NCI-H226 (cell line): ENCODE measurements at regions not wholly inside any gene's neighbourhood (a gene's known extent, or its start where the extent isn't known, plus 50 kb on each side); places are given as distances from the start of the nearest gene placed in this dataset.
"Not testable (repeated sequence)": the region's sequence is repeated elsewhere in the genome, so short reads cannot be mapped to it uniquely, and the experiment has no call there.

ENCODE experiments used
- DNase-seq: peaks from one replicate; pipeline ENCODE4 v3.0.0-alpha.2; 2015

DNA sequence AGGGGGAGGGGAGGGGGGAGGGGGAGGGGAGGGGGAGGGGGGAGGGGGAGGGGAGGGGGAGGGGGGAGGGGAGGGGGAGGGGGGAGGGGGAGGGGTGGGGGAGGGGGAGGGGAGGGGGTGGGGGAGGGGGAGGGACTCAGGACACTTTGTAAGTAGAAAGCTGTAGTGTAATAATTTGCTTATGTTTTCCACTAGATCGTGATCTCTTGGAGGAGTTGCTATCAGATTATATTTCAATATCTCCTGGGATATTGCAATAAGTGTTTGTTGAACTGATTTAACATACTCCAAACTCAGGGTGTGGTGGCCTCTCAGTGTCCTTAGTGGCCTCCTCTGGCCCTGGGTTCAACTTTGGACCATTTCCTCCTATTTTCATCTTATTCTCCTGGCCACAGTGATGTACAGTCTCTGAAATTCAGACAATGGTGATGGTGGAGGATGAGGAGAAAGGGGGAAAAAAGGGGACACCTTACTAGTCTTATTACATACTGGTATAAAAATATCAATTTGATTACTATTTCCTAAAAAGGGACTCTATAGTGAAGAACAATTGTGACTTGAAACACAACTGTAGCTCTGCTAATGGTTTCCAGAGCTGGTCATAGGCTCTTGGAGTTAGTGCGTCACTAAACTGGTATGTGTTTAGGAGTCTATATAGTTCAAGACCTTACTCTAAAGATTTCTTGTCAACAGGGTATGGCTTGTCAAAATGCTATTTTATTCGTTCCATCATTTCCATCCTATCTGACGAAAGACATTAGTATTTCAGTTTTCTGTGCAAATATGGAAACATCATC, 89.6 kb downstream of the DDX1 start:
- DNase-seq, result no peak

DNA sequence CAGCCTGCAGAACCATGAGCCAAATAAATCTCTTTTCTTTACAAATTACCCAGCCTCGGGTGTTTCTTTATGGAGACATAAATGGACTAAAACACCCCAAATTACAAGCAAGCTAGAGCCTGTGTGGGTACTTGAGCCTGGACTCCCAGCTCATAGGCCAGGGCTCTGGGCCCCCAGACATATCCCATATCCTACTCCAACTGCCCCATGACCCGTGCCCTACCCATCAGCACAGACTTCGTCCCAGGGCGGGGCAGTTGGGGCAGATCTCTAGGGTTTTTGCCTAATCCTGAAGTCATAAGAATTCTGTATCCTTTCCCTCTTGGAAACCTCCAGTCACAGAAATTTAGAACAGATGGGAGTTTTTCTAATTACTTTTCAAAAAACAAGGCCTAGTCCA, 90.7 kb downstream of the DDX1 start:
- DNase-seq, result no peak

DNA sequence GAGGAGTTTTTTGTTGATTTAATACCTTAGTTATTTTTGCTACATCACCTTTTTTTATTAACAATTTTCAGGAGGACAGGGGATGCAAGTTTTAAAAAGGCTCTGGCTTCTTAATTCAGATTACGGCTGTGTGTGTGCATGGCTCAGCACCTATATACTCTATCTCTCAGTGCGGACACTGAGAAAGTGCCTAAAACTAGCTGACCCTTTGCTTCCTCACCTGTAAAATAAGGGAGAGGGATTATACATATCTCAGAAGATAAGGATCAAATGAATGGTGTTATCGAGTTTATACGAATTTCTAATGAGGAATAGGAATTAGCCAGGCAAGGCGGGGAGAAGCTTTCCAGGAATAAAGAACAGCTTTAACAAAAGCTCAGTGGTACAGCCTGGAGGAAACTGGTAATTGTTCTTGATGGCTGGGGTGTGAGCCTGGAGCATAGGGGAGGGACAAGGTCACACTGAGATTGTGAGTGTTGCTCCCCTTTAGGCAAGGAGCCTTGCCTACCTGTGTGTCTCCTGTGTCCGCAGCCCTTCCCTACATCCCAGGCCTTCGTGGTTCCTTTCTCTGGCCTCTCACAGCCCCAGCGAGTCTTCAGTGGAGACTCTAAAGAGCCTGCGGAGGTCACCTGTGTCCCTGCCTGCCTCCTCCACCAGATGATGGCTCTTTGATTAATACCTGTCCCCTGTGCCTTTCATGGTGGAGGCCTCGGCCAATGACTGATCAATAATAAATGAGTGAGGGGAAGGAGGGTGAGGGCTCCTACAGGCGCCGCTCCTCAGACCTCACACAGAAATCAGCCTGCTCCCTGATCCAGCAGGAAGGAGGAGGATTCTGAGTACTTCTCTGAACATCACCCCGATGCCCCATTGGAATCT, 92.7 kb downstream of the DDX1 start:
- no peak for DNase-seq

DNA sequence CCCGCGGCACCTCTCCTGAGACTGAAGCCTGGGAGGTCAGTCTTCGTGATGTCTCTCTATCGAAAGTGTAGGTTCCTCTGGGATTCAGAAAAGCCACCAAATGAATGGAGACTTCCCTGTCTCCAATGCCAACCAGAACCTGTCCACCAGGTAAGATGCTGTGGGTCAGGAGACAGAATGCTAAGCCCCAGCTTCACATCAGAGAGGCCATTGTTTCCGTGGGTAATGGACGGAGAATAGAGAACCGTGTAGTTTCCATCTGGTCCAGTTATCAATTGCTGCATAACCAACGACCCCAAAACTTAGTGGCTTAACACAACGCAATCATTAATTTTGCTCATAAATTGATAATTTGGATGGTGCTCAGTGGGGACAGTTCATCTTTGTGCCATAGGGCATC, 93.5 kb downstream of the DDX1 start:
- DNase-seq, result no peak

DNA sequence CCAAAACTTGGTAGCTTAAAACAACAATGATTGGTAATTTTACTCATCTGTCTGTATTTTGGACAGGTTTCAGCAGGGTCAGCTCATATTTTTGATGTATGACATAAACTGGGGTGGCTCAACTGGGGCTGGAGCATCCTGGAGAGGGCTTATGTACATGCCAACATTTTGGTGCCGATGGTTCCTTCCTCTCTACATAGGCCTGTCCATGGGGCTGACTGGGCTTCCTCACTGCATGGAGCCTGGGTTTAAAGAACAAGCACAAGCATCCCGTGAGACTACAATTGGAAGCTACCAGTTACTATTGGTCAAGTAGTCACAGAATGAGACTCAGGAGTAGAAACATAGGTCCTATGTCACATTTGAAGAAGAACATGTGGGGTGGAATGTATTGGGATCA, 95.0 kb downstream of the DDX1 start:
- DNase-seq, result no peak

DNA sequence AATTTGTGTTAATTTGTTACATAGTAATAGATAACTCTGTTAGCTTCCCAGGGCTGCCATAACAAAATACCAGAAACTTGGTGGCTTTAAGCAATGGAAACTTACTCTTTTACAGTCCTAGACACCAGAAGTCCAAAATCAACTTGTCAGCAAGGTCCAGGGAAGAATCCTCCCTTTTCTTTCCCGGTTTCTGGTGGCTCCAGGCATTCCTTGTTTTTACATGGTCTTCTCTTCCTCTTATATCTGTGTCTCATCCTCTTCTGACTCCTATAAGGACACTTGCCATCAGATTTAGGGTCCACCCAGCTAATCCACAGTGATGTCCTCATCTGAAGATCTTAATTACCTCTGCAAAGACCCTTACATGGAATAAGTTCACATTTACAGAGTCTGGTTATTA, 95.6 kb downstream of the DDX1 start:
- DNase-seq, result no peak

DNA sequence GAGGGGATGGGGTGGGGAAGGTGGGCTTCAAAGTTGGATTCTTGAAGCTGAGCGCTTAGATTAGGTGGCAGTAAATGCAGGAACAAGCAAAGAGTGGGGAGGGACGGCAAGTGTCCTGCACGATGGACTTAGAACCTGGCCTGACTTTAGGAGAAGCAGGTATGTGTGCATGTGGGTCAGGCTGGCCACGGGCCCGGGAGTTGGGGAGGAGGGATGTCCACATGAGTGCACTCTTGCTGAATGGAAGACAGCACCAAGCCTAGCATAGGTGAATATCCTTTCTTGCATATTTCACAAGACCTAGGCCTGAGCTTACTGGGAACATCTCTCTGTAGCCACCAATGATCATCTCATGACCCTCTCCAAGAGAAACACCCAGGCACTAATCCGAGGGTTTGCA, 96.1 kb downstream of the DDX1 start:
- DNase-seq, result no peak

DNA sequence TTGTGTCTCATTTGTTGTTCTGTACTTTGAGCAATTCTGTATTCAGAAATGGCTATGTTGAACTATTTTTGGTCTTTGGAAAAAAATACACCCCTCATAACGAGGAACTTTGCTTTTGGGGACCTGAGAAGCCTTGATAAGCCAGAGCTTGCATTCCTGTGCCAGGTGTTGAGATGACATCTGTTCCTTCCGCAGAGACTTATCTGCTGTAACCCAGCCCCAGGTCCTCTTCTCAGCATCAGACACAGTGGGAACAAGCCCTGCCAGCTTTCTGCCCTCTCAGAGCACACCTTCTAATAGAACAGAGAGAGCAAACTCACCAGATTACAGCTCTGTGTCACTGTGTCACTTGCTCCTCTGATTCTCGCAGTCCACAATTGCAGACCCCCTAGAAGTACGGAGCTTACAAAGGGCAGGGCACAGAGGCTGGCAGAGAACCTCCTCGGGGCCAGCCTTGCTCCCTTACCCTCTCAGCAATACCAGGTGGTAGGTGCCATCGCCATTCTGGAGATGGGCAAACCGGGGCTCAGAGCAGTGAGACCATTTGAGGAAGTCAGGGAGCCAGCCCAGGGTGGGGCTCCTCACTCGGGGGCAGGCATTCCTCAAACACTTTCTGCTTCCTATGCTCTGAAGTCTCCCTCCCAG, 97.4 kb downstream of the DDX1 start:
- no peak for DNase-seq

DNA sequence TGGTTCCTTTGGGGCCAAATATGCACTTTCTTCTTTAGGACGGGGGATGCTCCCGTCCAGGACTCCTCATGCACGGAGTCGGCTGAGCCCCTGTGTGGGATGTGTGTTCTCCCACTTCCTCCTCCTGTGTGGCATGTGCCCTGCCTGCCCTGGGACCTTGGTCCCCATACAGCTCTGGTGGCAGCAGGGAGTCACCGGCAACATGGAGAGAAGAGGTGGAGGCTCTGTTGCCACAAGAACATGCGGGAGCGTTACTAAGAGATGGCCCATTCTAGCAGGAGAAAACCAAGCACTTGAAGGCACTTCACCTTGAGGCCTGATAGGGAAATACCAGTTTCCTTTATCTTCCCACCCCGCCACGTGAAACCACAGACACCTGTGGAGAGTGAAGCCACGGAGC, 98.0 kb downstream of the DDX1 start:
- no peak for DNase-seq

DNA sequence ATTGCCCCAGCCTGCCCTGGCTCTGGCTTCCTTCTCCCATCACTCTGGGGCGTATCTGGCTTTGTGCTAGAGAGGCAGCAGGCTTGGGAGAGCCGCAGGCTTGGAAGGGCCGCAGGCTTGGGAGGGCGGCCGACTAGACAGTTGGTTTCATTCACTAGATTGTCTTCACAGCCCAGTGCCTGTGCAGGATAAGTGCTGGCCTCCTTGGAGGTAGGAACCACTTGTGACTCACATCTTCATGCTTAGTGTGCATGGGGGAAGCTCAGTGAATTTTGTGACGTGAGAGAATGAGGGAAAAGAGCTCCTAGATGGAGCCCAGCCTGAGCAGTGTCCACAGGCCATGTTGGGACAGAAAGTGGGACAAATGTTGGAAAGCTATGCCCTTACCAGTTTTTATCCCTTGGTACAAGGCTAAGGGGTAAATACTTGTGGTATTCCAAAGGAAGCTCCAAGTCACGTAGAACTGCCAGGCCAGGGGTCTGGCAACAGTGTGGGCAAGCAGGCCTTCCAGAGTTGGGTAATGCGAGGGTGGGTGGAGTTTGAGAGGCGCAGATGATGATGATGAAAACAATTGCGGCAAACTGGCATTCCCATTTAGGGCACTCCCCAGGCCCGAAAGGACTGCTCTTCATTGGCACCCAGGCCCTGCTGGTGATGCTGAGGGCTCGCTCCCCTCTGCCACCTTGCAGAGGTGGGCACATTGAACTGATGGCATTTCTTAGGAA, 100.1 kb downstream of the DDX1 start:
- DNase-seq, result no peak

DNA sequence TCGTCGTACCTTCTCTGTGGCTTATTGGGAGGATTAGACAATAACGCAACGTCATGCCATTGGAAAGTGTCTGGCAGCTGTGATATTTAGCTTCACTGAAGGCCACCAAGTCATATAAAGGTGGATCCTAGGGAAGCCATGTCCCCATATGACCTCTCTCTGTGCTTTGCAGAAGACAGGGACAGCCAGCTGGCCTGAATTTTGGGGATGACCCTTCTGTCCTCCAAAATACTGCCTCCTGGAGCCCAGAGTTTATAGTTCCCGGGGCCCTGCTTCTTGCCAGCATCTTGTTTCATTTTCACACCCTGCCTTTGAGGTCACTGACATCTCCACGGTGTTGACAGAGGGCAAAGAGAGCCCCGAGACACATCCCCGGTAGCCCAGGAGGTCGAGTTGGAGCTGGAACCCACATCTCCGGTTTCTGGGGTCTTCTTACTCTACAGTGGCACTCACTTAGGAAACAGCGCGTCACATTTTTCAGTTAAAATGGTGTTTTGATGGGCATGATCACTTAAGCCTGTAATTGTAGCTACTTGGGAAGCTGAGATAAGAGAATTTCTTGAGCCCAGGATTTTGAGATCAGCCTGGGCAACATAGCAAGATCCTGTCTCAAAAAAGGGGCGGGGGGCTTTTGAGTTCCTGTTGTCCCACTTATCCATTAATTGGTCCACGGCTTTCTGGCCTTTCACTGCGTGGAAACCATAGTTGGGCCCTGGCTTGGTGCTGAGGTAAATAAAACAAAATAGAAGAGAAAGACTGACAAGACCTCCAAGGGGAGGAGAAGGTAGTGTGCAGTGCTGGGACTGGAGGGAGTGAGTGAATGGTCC, 101.1 kb downstream of the DDX1 start:
- no peak for DNase-seq

DNA sequence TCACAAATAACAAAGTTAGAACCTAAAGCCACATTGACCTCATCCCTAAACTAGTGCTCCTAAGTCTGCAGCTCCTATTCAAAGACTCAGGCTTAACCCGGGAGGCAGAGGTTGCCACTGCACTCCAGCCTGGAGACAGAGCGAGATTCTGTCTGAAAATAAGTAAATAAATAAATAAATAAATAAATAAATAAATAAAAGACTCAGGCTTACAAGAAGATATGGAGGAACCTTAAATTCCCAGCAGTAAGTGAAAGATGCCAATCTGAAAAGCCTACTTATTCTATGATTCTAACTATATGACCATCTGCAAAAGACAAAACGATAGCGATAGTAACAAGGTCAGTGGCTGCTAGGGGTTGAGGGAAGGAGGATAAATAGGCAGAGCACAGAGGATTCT, 101.7 kb downstream of the DDX1 start:
- DNase-seq, result no peak

DNA sequence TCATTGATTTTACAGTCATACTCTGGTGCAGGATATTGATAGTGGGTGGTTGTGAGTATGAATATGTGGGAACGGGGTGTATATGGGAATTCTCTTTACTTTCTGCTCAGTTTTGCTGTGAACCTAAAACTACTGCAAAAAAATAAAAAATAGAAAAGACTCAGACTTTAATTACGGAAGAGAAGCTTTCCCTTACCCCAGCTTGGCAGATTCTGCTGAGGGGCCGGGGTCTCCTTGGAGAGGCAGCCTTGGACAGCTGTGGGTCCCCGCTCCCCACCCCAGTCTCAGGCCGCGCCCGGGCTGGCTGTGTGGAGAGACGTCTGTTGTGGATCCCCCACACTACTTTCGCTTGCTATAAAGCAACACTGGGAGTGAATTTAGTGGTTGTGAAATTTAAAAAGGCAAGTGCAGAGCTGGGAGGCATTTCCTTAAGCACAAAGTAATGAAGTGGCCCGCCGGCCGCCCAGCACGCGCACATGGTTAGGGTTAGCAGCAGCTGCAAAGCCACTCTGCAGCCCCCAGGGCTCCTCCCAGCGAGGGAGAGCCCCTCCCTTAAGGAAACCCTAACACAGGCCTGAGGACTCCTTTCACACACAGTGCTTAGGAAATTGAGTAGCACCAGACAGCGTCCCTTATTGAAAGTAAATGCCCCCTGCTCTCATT, 102.4 kb downstream of the DDX1 start:
- DNase-seq, result no peak

DNA sequence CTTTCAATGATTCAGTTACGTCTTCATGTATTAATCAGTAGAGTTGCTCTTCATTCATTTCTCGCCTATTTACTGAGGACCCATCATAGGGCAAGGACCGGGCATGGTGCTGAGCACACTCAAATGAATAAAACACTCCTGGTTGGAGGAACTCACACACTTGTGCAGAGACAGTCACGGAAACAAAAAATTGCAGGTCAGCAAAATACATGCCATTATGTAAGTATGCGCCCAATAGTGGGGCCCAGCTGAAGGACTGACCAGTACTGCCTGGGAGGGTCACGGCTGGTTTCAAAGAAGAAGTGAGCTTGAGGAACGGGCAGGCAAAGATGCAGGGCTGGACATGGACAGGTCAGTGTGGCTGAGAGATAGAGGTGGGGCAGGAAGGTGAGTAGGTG, 102.9 kb downstream of the DDX1 start:
- no peak for DNase-seq

DNA sequence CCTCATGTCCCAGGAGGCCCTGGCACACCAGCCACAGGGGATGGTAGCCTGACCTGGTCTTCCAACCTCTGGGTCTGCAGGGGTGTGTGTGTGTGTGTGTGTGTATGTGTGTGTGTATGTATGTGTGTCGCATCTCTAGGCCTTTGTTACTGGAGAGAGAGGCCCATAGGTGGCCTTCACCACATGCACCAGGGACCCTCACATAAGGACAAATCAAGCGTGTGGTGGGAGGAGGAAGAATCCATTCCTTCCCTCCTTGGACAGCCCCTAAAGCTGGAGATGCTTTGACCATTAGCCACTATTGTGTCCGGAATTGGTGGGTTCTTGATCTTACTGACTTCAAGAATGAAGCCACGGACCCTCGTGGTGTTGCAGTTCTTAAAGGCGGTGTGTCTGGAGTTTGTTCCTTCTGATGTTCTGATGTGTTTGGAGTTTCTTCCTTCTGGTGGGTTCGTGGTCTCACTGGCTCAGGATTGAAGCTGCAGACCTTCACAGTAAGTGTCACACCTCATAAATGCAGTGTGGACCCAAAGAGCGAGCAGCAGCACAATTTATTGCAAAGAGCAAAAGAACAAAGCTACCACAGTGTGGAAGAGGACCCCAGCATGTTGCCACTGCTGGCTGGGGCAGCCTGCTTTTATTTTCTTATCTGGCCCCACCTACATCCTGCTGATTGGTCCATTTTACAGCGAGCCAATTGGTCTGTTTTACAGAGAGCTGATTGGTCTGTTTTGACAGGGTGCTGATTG, 104.1 kb downstream of the DDX1 start:
- DNase-seq, result no peak

DNA sequence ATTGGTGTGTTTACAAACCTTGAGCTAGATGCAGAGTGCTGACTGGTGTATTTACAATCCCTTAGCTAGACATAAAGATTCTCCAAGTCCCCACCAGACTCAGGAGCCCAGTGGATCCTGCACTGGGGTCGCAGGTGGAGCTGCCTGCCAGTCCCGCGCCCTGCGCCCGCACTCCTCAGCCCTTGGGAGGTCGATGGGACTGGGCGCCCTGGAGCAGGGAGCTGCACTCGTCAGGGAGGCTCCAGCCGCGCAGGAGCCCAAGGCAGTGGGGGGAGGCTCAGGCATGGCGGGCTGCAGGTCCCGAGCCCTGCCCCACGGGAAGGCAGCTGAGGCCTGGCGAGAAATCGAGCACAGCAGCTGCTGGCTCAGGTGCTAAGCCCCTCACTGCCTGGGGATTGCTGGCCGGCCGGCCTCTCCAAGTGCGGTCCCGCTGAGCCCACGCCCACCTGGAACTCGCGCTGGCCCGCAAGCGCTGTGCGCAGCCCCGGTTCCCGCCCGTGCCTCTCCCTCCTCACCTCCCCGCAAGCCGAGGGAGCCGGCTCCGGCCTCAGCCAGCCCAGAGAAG, 105.0 kb downstream of the DDX1 start:
- DNase-seq, result not testable (repeated sequence)

DNA sequence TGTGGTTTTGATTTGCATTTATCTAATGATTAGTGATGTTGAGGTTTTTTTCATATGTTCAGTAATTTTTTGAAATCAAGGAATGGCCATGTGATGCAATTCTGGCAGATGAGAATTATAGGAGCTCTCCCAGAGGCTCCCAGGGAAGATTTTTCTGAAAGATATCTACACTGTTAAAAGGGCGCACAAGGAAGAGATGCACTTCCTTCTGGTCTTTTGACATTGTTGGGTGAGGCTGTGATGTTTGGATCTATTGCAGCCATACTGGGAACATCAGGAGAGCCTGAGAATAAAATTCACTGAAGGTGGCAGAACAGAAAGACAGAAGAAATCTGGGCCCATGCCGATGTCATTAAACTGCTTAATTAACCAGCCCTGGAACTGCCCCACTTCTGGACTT, 108.5 kb downstream of the DDX1 start:
- no peak for DNase-seq

DNA sequence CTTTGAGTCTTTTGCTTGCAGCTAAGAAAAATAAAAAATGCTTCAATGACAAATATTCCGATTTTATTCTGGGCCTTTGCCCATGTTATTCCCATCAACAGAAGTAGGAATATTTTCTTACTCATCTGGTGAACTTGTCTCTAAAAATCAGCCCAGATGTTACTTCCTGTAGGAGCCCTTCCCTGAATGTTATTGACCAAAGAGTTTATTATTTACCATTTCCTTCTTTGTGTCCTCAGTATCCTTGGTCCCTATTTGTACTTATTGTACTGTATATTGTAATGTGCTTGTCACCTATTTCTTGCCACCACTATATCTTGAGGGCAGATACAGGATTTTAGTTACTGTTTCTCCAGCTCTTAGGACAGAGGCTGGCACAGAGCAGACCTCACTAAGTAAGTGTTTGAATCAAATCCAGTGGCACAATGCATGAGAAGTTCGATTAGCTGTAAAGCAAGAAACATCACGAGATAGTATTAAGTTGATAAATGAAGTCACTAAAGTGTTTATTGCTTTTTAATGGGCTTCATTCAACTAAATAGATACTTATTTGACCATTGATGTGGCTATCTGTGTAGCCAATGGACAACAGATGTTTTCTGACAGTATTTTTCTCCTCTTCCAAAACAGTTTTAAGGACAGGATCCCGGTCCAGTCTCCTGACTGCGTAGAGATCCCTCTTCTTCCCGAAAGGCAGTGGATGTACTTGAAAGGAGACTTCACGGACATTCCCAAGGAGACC, 109.1 kb downstream of the DDX1 start:
- DNase-seq, result no peak

DNA sequence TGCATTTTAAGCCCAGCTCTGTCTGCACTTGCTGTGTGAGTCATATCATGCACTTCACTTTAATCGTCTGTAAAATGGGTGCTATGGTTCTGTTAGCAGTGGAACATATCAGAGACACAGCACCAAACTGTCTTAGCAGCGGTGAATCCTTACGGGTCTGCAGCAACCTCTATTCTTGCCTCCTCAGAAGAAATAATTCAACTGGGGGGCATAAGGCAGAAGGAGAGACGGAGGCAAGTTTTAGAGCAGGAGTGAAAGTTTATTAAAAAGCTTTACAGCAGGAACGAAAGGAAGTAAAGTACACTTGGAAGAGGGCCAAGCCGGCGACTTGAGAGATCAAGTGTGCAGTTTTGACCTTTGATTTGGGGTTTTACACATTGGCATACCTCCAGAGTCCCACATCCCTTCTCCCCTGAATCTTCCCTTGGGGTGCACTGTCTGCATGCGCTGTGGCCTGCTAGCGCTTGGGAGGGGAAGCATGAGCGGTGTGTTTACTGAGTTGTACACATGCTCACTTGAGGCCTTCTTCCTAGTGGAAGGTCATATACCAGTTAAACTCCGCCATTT, 109.8 kb downstream of the DDX1 start:
- no peak for DNase-seq
